Glomerular visceral epithelial cell (primary cell): ENCODE measurements at regions not wholly inside any gene's neighbourhood (a gene's known extent, or its start where the extent isn't known, plus 50 kb on each side); places are given as distances from the start of the nearest gene placed in this dataset.

Experiments used
- DNase-seq: peaks from one replicate; pipeline ENCODE4 v3.0.0-alpha.2; 2016; ENCODE audit errors: extremely low spot score

- no peak for DNase-seq
These were observed 149.8 kb upstream of the AKIRIN2 start for GRCh38 chr6:87851674-87852299.

GRCh38 chr6:87848616-87849015, 146.6 kb upstream of the AKIRIN2 start:
- no peak for DNase-seq

- no peak for DNase-seq
These were observed 145.8 kb upstream of the AKIRIN2 start for GRCh38 chr6:87847830-87848210.

- no peak for DNase-seq
These were observed 145.2 kb upstream of the AKIRIN2 start for GRCh38 chr6:87847135-87847829.

GRCh38 chr6:87846434-87846833, 144.4 kb upstream of the AKIRIN2 start:
- no peak for DNase-seq

GRCh38 chr6:87840324-87840723, 138.3 kb upstream of the AKIRIN2 start:
- no peak for DNase-seq

- no peak for DNase-seq
These were observed 135.8 kb upstream of the AKIRIN2 start for GRCh38 chr6:87837876-87838275.

- DNase-seq = no peak
These were observed 135.4 kb upstream of the AKIRIN2 start for GRCh38 chr6:87837444-87837843.

- DNase-seq = peak; percentile 29
These were observed 130.2 kb upstream of the AKIRIN2 start for GRCh38 chr6:87832025-87832825.

GRCh38 chr6:87830907-87831306, 128.9 kb upstream of the AKIRIN2 start:
- no peak for DNase-seq

- no peak for DNase-seq
These were observed 127.6 kb upstream of the AKIRIN2 start for GRCh38 chr6:87829622-87830121.

GRCh38 chr6:87828044-87828443, 126.0 kb upstream of the AKIRIN2 start:
- no peak for DNase-seq

GRCh38 chr6:87827346-87827745, 125.3 kb upstream of the AKIRIN2 start:
- no peak for DNase-seq

- no peak for DNase-seq
These were observed 124.4 kb upstream of the AKIRIN2 start for GRCh38 chr6:87826424-87826823.

GRCh38 chr6:87825821-87826221, 123.8 kb upstream of the AKIRIN2 start:
- DNase-seq = no peak

GRCh38 chr6:87824958-87825491, 123.0 kb upstream of the AKIRIN2 start:
- no peak for DNase-seq

- no peak for DNase-seq
These were observed 120.0 kb upstream of the AKIRIN2 start for GRCh38 chr6:87822011-87822410.

- DNase-seq = no peak
These were observed 118.4 kb upstream of the AKIRIN2 start for GRCh38 chr6:87820343-87820984.

- DNase-seq = no peak
These were observed 115.2 kb upstream of the AKIRIN2 start for GRCh38 chr6:87817183-87817582.

- no peak for DNase-seq
These were observed 113.4 kb upstream of the AKIRIN2 start for GRCh38 chr6:87815449-87815848.

GRCh38 chr6:87808005-87808757, 106.1 kb upstream of the AKIRIN2 start:
- DNase-seq = no peak
